ENCODE measurements at regions not wholly inside any gene's neighbourhood (a gene's known extent, or its start where the extent isn't known, plus 50 kb on each side); places are given as distances from the start of the nearest gene placed in this dataset.

- no peak for DNase-seq
Observed at GRCh38 chr6:164133095-164133494, 718.6 kb downstream of the QKI start.

- no peak for DNase-seq
Observed at GRCh38 chr6:164130585-164130984, 716.1 kb downstream of the QKI start.

DNA sequence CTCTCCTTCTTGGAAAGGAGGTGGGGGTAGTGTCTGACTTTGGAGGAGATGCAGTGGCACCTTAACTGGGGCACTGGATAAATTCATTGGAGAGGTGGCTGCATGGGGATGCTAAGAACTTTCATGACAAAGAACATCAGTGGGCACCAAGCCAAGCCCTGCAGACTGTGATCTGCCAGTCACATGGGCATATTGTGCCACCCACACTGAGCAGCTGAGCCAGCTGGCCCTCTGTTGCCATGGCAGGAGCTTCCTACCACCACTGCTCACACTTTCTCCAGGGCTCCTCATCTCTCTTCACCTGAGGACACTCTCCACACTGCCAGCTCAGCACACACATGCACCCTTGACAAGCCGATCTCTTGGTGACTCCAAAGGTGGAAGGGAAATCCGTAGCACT, 715.6 kb downstream of the QKI start:
- DNase-seq = no peak

DNA sequence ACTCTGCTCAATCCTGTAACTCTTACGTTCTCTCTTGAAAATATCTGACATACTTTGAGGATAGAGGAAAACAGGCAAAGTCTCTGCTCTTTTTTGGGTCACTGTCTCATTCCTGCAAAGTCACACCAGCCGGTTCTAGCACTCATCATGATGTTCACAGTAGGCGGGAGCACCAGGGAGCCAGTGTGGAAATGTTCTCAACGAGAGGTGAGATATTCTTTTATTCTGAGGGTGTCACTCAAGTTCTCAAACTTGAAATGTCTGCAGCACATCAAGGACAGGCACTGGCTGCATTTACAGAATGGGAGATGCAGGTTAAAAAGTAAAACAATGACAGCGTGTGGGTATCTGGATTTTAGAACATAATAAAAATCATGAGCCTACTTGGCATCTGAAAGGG, 714.7 kb downstream of the QKI start:
- DNase-seq = no peak

GRCh38 chr6:164128101-164128500, 713.6 kb downstream of the QKI start:
- no peak for DNase-seq

DNA sequence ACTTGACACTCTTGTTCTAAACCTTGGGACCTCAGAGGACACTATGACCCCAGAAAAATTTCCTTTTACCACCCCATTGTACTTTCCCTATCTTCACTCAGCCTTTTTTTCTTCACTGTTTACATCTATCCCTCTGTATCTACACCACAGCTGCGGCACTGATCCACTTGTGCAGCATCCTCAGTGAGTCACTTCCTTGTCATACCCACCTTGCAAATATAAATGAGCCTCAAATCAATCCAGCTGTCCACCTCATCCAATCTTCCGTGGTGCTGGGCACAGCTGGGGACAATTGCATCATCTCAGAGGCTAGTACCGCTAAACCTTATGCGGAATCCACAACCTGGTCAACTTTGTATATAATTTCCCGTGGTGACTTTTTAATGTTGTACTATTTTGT, 710.5 kb downstream of the QKI start:
- DNase-seq = no peak

- DNase-seq = no peak
Observed at GRCh38 chr6:164124473-164124872, 710.0 kb downstream of the QKI start.

- no peak for DNase-seq
Observed at GRCh38 chr6:164122109-164122508, 707.6 kb downstream of the QKI start.

- DNase-seq = no peak
Observed at GRCh38 chr6:164121527-164121926, 707.0 kb downstream of the QKI start.

DNA sequence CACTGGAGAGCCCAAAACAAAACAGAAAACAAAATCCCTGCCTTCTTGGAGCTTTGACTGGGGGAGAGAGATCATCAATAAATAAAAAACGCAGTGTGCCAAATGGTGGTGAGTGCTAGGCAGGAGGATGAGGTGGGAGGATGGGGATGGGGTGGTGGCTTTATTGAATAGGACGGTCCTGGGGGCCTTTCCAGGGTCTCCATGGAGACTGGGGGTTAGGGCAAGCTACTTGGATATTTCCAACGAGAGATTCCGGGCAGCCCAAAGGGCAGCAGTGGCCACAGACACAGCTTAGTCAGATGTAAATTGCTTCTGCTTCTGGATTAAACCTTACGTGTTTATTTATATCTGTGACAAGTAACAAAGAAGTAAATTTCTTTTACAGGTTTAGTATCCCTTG, 700.1 kb downstream of the QKI start:
- no peak for DNase-seq

- no peak for DNase-seq
Observed at GRCh38 chr6:164114051-164114450, 699.5 kb downstream of the QKI start.

DNA sequence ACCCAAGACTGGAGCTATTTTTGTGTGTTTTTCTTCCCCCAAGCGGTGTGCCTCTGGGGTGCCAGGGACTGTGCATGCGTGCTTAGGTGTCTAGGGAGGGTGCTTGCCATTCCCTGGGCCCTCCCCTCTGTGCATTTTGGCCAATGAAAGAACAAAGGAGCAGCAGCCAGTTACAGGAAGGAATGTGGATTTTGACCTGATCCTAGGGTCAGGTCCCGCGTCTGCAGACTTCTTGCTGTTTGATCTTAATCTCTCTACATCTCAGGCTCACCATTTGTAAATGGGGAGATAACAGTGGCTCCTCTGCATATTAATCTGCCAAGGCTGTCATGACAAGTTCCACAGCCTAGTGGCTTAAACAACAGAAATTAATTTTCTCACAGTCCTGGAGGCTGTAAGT, 699.1 kb downstream of the QKI start:
- no peak for DNase-seq

DNA sequence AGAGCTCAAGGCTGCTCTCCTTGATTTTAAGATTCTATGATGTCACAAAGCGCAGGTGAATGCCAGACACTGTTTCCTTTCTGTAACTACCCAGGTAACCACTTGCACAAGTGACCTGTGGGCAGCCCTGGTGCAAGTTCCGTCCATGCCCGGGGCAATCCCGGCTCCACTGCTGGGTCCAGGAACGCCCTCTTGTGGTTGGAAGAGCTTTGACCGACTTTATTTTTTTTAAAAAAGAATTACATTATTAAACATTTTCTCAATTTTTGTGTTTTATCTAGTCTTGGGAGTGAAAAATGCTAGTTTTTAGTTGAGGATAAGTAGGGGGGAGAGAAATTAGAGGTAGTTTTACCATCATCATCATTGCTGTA, 695.2 kb downstream of the QKI start:
- no peak for DNase-seq

DNA sequence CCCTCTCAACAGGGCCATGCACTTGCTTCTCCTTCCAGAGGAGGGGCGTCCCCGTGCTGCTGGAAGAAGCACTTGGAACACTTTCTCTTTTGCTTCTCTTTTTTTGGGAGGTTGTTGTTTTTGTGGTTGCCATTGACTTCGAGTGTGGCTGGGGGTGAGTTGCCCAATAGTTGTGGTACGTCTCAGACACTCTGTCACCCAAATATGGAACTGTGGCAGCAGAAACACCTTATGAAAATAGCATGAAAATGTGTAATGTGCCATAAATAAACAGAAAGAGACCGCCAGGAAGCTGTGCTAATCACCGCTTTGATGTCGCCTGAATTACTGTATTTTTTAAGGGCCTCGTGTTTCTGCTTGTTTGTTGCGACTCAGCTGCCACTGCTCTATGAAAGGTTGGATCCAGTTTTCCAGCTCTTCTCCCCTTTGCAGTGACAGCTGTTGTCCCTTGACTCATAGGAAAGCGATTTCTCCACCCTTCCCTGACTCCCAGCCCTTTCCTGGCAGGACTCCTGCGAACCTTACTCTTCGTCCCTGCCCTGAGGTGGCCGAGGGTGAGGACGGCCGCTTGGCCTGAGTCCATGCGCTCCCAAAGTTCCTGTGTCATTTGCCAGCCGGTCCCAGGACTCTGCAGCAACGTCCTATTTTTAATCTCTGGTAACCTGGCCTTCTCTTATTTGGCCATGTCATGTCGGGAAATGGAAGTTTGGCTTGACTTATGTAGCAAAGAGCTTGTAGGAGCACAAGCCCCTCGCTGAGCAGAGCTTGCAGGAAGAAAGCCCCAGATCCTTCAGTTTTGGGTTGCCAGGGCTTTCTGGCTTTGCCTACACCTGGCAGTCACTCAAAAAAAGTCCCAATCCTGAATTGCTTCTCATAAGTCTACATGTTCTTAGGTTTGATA, 694.6 kb downstream of the QKI start:
- DNase-seq = peak; percentile 26 to 59

DNA sequence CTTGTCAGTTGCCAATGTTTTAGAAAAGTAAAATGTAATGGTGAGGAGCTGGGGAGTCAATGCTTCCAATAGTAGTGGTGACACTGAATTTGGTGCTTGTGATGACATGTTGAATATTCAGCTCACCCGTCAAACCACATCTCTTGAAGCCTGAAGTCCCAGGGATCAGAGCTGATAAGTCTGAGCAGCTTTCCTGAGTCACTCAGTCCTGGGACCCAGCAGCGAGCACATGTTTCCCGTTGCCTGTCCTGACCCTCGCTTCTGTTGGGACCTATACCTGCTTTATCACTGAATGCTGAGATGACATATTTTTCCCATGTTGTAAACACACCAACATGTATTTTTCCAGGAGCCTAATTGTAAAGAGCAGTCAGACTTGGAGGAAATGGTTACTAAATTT, 693.6 kb downstream of the QKI start:
- no peak for DNase-seq

DNA sequence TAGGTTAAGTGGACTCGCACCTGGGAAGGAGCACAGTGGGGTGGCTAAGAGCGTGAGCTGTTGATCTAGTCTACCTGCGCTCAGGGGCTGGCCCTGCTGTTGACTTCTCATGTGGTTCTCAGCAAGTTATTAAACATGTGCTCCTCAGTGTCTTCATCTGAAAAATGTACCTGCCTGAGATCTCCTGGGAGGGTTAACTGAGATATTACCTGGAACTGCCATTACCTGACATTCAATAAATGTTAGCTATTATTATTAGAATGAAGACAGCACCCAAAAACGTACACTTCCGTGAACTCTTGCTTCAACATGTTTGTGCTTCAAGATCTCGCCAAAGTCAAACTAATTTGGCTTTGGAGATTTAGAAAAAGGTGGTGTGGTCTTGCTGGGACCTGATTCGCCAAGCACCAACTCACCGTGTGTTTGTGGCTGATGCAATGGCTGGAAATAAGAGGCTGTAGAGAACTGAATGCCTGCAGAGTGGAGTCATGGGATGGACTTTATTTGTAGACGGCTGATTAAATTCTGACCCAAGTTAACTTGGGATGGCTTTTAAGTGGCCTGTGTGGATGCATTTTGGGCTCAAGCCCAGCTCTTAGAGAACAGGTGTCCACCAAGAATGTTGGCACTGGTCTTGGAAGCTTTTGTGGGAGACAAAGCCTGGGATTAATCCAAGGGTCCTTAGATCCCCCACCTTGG, 692.9 kb downstream of the QKI start:
- DNase-seq = no peak

DNA sequence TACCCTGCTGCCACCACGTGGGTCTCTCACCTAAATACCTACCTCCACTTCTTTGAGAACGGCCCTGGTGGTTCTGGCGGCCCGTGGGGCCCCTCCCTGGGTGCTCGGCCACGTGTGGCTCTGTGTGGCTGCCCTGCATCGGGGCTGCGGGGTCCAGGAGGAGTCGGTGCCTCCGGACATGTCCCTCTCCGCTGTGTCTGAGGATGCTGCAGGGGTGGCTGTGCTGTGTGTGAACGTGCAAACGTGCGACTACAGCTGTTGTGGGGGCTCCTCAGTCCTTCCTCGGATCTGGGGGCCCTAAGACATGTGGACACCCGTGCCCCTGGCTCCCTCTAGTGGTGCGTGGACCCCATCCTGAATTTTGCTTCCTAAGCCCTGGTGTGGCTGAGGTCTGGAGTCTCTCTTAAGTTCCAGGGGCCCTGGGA, 691.8 kb downstream of the QKI start:
- DNase-seq = no peak

DNA sequence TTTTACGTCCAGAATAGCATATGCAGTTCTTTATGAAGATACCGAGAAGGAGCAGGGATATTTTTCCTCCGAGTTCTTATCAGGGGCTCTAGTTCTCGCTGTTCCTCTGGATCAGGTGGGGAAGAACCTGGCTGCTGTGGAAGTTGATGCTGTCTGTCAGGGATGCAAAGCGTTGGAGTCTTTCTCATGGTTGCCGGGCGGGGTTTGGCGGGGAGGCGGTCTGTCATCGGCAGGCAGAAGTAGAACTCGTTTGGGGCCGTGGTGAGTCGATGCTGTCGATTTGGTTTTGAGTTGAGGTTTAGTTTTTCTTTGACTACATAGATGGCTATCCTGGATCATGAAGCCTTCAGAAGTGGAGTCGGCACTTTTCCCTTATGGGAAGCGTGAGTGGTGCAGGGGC, 691.2 kb downstream of the QKI start:
- no peak for DNase-seq

DNA sequence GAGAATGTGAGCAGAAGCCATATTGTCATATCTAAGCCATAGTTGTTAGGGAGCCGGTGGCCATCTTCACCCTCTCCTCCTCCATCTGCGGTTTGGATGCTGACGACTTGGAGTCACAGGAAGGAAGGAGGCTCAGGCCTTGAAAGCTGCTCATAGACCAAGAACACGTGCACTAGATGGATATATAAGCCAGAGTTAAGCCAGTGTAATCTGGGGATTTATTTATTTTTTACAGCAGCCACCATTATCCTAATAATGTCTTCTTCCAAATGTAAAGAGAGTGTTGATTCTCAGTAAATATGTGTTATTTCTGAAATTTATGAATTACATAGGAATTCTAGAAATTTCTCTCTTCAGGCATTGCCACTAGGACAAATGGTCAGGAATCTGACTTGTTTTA, 689.9 kb downstream of the QKI start:
- DNase-seq = no peak

- DNase-seq = no peak
Observed at GRCh38 chr6:164102693-164103092, 688.2 kb downstream of the QKI start.

- no peak for DNase-seq
Observed at GRCh38 chr6:164101859-164102258, 687.3 kb downstream of the QKI start.

DNA sequence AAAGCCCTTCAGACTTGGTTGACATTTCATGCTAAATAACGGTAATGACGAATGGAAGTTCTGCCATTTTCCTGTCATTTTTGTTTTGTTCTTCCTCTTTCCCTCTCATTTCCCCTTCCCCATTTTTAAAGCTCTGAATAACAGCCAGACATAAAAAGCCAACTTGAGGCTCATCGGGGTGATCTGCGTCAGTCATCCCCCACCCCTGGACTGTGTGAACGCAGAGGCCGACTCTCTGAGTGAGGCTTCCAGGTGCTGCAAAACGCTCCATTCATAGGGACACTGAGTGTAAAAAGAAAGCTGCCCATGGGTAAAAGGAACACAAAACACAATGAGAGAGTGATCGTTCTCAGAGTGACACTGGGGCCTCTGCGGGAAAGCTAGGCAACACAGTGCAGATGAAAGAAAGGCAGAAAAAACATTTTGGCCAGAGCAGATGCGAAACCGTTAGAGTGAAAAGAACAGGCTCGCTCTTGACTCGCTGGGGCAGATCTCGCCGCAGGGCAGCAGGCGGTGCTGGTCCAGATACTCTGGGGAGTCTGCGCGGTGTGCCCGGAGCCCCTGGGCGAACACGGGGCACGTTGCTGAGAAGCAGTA, 684.8 kb downstream of the QKI start:
- DNase-seq = no peak

DNA sequence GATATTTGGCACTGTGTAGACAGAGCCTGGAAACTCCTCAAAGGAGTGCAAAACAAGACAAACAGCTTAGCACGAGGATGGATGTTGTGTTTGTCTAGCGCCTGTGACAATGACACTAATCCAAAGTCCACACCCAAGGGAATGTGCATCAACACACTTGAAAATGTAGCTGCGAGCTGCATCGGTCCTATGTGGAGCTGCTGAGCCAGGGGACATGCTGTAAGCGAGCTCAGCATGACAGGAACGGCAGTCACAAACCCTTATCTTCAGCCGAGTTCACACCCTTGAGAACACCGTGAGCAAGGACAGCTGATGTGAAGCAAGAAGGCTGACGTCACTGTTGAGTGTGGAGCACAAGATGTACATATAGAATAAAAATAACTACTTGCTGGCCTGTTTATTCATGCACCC, 684.3 kb downstream of the QKI start:
- no peak for DNase-seq

Measured in CD4-positive, alpha-beta T cell treated with Interleukin-1 beta for 1 hour (primary cell).